ENCODE measurements at regions not wholly inside any gene's neighbourhood (a gene's known extent, or its start where the extent isn't known, plus 50 kb on each side); places are given as distances from the start of the nearest gene placed in this dataset.

GRCh38 chr2:66714610-66715009, 279.7 kb downstream of the MEIS1 start:
- TF ChIP-seq ZNF302 (tag by site-specific recombination; IDR thresholded peaks at IDR 0.05; ENCODE audit: low read depth) = no peak
- TF ChIP-seq ZNF19 (tag by site-specific recombination; IDR thresholded peaks at IDR 0.05; ENCODE audit: low read depth) = no peak
- no peak for TF ChIP-seq ZNF223 (tag by site-specific recombination; IDR thresholded peaks at IDR 0.05)
- TF ChIP-seq, protein P1, sequence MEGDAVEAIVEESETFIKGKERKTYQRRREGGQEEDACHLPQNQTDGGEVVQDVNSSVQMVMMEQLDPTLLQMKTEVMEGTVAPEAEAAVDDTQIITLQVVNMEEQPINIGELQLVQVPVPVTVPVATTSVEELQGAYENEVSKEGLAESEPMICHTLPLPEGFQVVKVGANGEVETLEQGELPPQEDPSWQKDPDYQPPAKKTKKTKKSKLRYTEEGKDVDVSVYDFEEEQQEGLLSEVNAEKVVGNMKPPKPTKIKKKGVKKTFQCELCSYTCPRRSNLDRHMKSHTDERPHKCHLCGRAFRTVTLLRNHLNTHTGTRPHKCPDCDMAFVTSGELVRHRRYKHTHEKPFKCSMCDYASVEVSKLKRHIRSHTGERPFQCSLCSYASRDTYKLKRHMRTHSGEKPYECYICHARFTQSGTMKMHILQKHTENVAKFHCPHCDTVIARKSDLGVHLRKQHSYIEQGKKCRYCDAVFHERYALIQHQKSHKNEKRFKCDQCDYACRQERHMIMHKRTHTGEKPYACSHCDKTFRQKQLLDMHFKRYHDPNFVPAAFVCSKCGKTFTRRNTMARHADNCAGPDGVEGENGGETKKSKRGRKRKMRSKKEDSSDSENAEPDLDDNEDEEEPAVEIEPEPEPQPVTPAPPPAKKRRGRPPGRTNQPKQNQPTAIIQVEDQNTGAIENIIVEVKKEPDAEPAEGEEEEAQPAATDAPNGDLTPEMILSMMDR (tag by site-specific recombination; IDR thresholded peaks at IDR 0.05) = no peak
- TF ChIP-seq ZNF473 (tag by site-specific recombination; IDR thresholded peaks at IDR 0.05) = no peak
- no peak for TF ChIP-seq RBAK (tag by site-specific recombination; IDR thresholded peaks at IDR 0.05)
- no peak for TF ChIP-seq ZNF549 (tag by site-specific recombination; IDR thresholded peaks at IDR 0.05)
- TF ChIP-seq, protein P2, sequence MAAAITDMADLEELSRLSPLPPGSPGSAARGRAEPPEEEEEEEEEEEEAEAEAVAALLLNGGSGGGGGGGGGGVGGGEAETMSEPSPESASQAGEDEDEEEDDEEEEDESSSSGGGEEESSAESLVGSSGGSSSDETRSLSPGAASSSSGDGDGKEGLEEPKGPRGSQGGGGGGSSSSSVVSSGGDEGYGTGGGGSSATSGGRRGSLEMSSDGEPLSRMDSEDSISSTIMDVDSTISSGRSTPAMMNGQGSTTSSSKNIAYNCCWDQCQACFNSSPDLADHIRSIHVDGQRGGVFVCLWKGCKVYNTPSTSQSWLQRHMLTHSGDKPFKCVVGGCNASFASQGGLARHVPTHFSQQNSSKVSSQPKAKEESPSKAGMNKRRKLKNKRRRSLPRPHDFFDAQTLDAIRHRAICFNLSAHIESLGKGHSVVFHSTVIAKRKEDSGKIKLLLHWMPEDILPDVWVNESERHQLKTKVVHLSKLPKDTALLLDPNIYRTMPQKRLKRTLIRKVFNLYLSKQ (tag by site-specific recombination; IDR thresholded peaks at IDR 0.05; ENCODE audit: borderline replicate concordance) = no peak
- no peak for TF ChIP-seq ZBTB8A (tag by site-specific recombination; IDR thresholded peaks at IDR 0.05)
